ENCODE measurements at regions not wholly inside any gene's neighbourhood (a gene's known extent, or its start where the extent isn't known, plus 50 kb on each side); places are given as distances from the start of the nearest gene placed in this dataset.

- no peaks in the 10 kb centered on the region for H3K27me3 ChIP-seq (ENCODE audit: control insufficient read depth in 2 of 2, insufficient read depth in 2 of 2, low read length in 2 of 2)
- H3K27ac ChIP-seq (ENCODE audit: insufficient read depth, low read depth, low read length): no peak overlapping the region
- no peak overlapping the region for H2AFZ ChIP-seq (ENCODE audit: low read depth, low read length)
- H3K4me1 ChIP-seq (ENCODE audit: control insufficient read depth, extremely low read depth, insufficient read depth, low read length): no peaks in the 10 kb centered on the region
- H3K9ac ChIP-seq (replicated peaks; ENCODE audit: extremely low read depth, insufficient read depth, low read length): no peak overlapping the region
- TF ChIP-seq GATA2 (IDR thresholded peaks at IDR 0.05; ENCODE audit: insufficient read depth, insufficient read length, low read depth, low read length) (no peak), JUN (IDR thresholded peaks at IDR 0.05; ENCODE audit: borderline replicate concordance, insufficient read depth, insufficient read length, low read depth) (no peak), MYC (IDR thresholded peaks at IDR 0.05; ENCODE audit: low read depth, low read length) (no peak), FOS (IDR thresholded peaks at IDR 0.05; ENCODE audit: borderline replicate concordance, insufficient read depth, low read length) (no peak), MAX (IDR thresholded peaks at IDR 0.05; ENCODE audit: insufficient read depth, insufficient read length) (no peak), POLR2AphosphoS5 (IDR thresholded peaks at IDR 0.05; ENCODE audit: insufficient read depth, low read depth, low read length) (no peak), POLR2A (IDR thresholded peaks at IDR 0.05; ENCODE audit: low read depth, low read length) (no peak), EZH2 (IDR thresholded peaks at IDR 0.05; ENCODE audit: borderline replicate concordance, low read depth, low read length, severe bottlenecking) (no peak), CTCF (IDR thresholded peaks at IDR 0.05; ENCODE audit: extremely low read depth in 1 of 2, insufficient read depth in 1 of 2, low read depth in 1 of 2, low read length in 2 of 2) (no peak)
- no TSS peak for BruUV-seq (replicated peaks)
- no peak overlapping the region for H3K4me2 ChIP-seq (ENCODE audit: insufficient read depth, low read length)
- dilution Hi-C loops (cut with MboI; ENCODE audit: extremely low pct_ligation_motif_present, low sequenced_read_pairs) (no loop called here), intact Hi-C loops (cut with micrococcal nuclease) (no loop called here)
- FAIRE-seq (no peak), DNase-seq (ENCODE audit: low read depth, low spot score) (no peak)
- H3K4me3 ChIP-seq (replicated peaks in 1 of 3; ENCODE audit: insufficient read depth in 1 of 3, low read depth in 1 of 3, low read length in 3 of 3): no peak overlapping the region
- H4K20me1 ChIP-seq (replicated peaks; ENCODE audit: control insufficient read depth, extremely low read depth, insufficient read depth, low read length): no peaks in the 10 kb centered on the region
- ChIA-PET CTCF (interaction anchor here (1.0 to 1.3 kb wide), 2 partner anchors 21 to 23 kb away, joined by 3 read pairs; no protein-coding TSS in a partner anchor), POLR2A (no interaction called here)
- no peaks in the 10 kb centered on the region for H3K9me1 ChIP-seq (replicated peaks; ENCODE audit: control insufficient read depth, extremely low read depth, insufficient read depth, low read length)
- H3K9me3 ChIP-seq (replicated peaks; ENCODE audit: control insufficient read depth, insufficient read depth, low read length): no peaks in the 10 kb centered on the region
- no peaks in the 10 kb centered on the region for H3K79me2 ChIP-seq (ENCODE audit: control insufficient read depth, insufficient read depth, low read length)
- H3K36me3 ChIP-seq (ENCODE audit: control insufficient read depth in 2 of 2, extremely low read depth in 1 of 2, insufficient read depth in 2 of 2, low read length in 2 of 2): no peaks in the 10 kb centered on the region
Measured at GRCh38 chr10:83677795-83678194, 461.5 kb upstream of the GHITM start.

All from endothelial cell of umbilical vein (primary cell).